ENCODE measurements at regions not wholly inside any gene's neighbourhood (a gene's known extent, or its start where the extent isn't known, plus 50 kb on each side); places are given as distances from the start of the nearest gene placed in this dataset.

- no peaks in the 10 kb centered on the region for H3K27me3 Mint-ChIP-seq (ENCODE audit: low read depth)
- H3K36me3 Mint-ChIP-seq (ENCODE audit: low read depth): no peaks in the 10 kb centered on the region
- TF ChIP-seq CTCF (conservative IDR thresholded peaks at IDR 0.05): no peak
- no peak overlapping the region for H3K27ac Mint-ChIP-seq (ENCODE audit: unreplicated experiment)
- H3K4me1 Mint-ChIP-seq: peaks cover 5% of the 10 kb centered on the region
- no peak overlapping the region for H3K4me3 Mint-ChIP-seq
- DNase-seq (ENCODE audit: low read depth, low spot score): no peak
- H3K9me3 Mint-ChIP-seq: peaks cover 5% of the 10 kb centered on the region
These were observed 488.8 kb upstream of the CPEB2 start for GRCh38 chr4:14513471-14513870.

GRCh38 chr4:14515556-14515955, 486.7 kb upstream of the CPEB2 start:
- no peak for DNase-seq (ENCODE audit: low read depth, low spot score)
- no peaks in the 10 kb centered on the region for H3K36me3 Mint-ChIP-seq (ENCODE audit: low read depth)
- no peaks in the 10 kb centered on the region for H3K27me3 Mint-ChIP-seq (ENCODE audit: low read depth)
- H3K4me1 Mint-ChIP-seq: peaks cover 5% of the 10 kb centered on the region
- H3K9me3 Mint-ChIP-seq: peaks cover 5% of the 10 kb centered on the region
- H3K27ac Mint-ChIP-seq (ENCODE audit: unreplicated experiment): no peak overlapping the region
- TF ChIP-seq CTCF (conservative IDR thresholded peaks at IDR 0.05): no peak
- no peak overlapping the region for H3K4me3 Mint-ChIP-seq

GRCh38 chr4:14518136-14518535, 484.1 kb upstream of the CPEB2 start:
- Mint-ChIP-seq H3K27me3 (ENCODE audit: low read depth) (no peaks in the 10 kb centered on the region), H3K27ac (ENCODE audit: unreplicated experiment) (no peak overlapping the region), H3K4me1 (peaks cover 9% of the 10 kb centered on the region), H3K36me3 (ENCODE audit: low read depth) (no peaks in the 10 kb centered on the region), H3K4me3 (no peak overlapping the region), H3K9me3 (peaks cover 5% of the 10 kb centered on the region)
- TF ChIP-seq CTCF (conservative IDR thresholded peaks at IDR 0.05): no peak
- no peak for DNase-seq (ENCODE audit: low read depth, low spot score)

- Mint-ChIP-seq H3K9me3 (no peaks in the 10 kb centered on the region), H3K27me3 (ENCODE audit: low read depth) (no peaks in the 10 kb centered on the region), H3K4me3 (no peak overlapping the region), H3K4me1 (peaks cover 9% of the 10 kb centered on the region), H3K36me3 (ENCODE audit: low read depth) (no peaks in the 10 kb centered on the region), H3K27ac (ENCODE audit: unreplicated experiment) (no peak overlapping the region)
- DNase-seq (ENCODE audit: low read depth, low spot score): no peak
- TF ChIP-seq CTCF (conservative IDR thresholded peaks at IDR 0.05): no peak
These were observed 482.1 kb upstream of the CPEB2 start for GRCh38 chr4:14520171-14520570.

GRCh38 chr4:14524276-14524675, 478.0 kb upstream of the CPEB2 start:
- Mint-ChIP-seq H3K27me3 (ENCODE audit: low read depth) (no peaks in the 10 kb centered on the region), H3K4me1 (peaks cover 17% of the 10 kb centered on the region), H3K36me3 (ENCODE audit: low read depth) (no peaks in the 10 kb centered on the region), H3K4me3 (no peak overlapping the region), H3K9me3 (no peaks in the 10 kb centered on the region), H3K27ac (ENCODE audit: unreplicated experiment) (no peak overlapping the region)
- no peak for DNase-seq (ENCODE audit: low read depth, low spot score)
- TF ChIP-seq CTCF (conservative IDR thresholded peaks at IDR 0.05): no peak

GRCh38 chr4:14528918-14529317, 473.4 kb upstream of the CPEB2 start:
- Mint-ChIP-seq H3K9me3 (peaks cover 3% of the 10 kb centered on the region), H3K27ac (ENCODE audit: unreplicated experiment) (no peak overlapping the region), H3K27me3 (ENCODE audit: low read depth) (no peaks in the 10 kb centered on the region), H3K4me1 (peaks cover 20% of the 10 kb centered on the region), H3K4me3 (no peak overlapping the region), H3K36me3 (ENCODE audit: low read depth) (no peaks in the 10 kb centered on the region)
- DNase-seq (ENCODE audit: low read depth, low spot score): no peak
- TF ChIP-seq CTCF (conservative IDR thresholded peaks at IDR 0.05): no peak
